Activated CD4-positive, CD25-positive, alpha-beta regulatory T cell treated with anti-CD3 and anti-CD28 coated beads, Interleukin-2, amount 50 U/mL, for 24 hours (primary cell): ENCODE measurements at regions not wholly inside any gene's neighbourhood (a gene's known extent, or its start where the extent isn't known, plus 50 kb on each side); places are given as distances from the start of the nearest gene placed in this dataset.

Experiments used
- ATAC-seq, 2 donors: fragments of 150-1000 bp; cut with Tn5 transposase; one replicate each; pipeline ENCODE4 v1.10.0; 2021; ENCODE audit warnings: mild to moderate bottlenecking in 1 of 2, moderate library complexity in 1 of 2

- ATAC-seq: no peak
Measured at GRCh38 chr9:13380903-13381302, 101.4 kb upstream of the MPDZ start.

GRCh38 chr9:13378154-13378553 lies 98.7 kb upstream of the MPDZ start:
- no peak for ATAC-seq

- no peak for ATAC-seq
Measured at GRCh38 chr9:13377171-13377925, 97.9 kb upstream of the MPDZ start.

- ATAC-seq: no peak
Measured at GRCh38 chr9:13372510-13372909, 93.0 kb upstream of the MPDZ start.

- no peak for ATAC-seq
Measured at GRCh38 chr9:13369431-13369830, 89.9 kb upstream of the MPDZ start.

GRCh38 chr9:13367784-13368183 lies 88.3 kb upstream of the MPDZ start:
- ATAC-seq: no peak

- ATAC-seq: no peak
Measured at GRCh38 chr9:13364271-13365000, 84.9 kb upstream of the MPDZ start.

- no peak for ATAC-seq
Measured at GRCh38 chr9:13361076-13361475, 81.6 kb upstream of the MPDZ start.

GRCh38 chr9:13360188-13360587 lies 80.7 kb upstream of the MPDZ start:
- no peak for ATAC-seq

- ATAC-seq: no peak
Measured at GRCh38 chr9:13358128-13358527, 78.6 kb upstream of the MPDZ start.

- no peak for ATAC-seq
Measured at GRCh38 chr9:13354733-13355132, 75.2 kb upstream of the MPDZ start.

GRCh38 chr9:13352451-13352979 lies 73.0 kb upstream of the MPDZ start:
- no peak for ATAC-seq

GRCh38 chr9:13351778-13352386 lies 72.4 kb upstream of the MPDZ start:
- no peak for ATAC-seq

GRCh38 chr9:13332571-13332970 lies 53.1 kb upstream of the MPDZ start:
- no peak for ATAC-seq

GRCh38 chr9:13331320-13331719 lies 51.8 kb upstream of the MPDZ start:
- ATAC-seq: no peak

- no peak for ATAC-seq
Measured at GRCh38 chr9:13330396-13331004, 51.0 kb upstream of the MPDZ start.
